Lower leg skin (tissue), 3 donors: ENCODE measurements at regions not wholly inside any gene's neighbourhood (a gene's known extent, or its start where the extent isn't known, plus 50 kb on each side); places are given as distances from the start of the nearest gene placed in this dataset.

ENCODE experiments used
- POLR2A ChIP-seq, 2 donors: fragments of 450-650 bp; IDR thresholded peaks; one replicate each; pipeline ENCODE4 v1.6.1; 2016 to 2017; ENCODE audit warnings: antibody characterized with exemption in 2 of 2, mild to moderate bottlenecking in 1 of 2, moderate library complexity in 1 of 2
- TF ChIP-seq, protein P1 (sequence below), 3 donors: fragments of 450-650 bp; IDR thresholded peaks; one replicate each; pipeline ENCODE4 v1.5.1; 2016; ENCODE audit warnings: antibody characterized with exemption in 3 of 3, mild to moderate bottlenecking in 3 of 3, moderate library complexity in 2 of 3

DNA sequence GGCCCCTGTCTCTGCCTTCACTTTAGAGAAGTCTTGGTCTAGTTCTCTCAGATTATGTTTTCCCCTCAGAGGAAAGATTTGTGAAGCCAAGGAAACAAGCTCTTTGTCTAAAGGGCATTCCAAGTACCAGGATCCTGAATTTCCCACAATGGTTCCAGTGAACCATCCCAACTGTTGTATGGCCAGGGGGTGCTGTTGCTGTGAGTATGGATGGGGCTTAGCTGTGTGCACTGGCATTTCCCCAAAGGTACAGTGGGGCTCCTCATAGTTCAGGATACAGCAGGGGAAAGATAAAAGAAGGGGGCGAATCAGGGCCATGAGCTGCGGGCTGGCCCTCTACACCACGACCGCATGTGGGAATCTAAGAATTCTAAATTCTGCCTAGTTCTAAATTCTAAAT is 1154.0 kb upstream of the FANCL start:
- TF ChIP-seq, protein P1, sequence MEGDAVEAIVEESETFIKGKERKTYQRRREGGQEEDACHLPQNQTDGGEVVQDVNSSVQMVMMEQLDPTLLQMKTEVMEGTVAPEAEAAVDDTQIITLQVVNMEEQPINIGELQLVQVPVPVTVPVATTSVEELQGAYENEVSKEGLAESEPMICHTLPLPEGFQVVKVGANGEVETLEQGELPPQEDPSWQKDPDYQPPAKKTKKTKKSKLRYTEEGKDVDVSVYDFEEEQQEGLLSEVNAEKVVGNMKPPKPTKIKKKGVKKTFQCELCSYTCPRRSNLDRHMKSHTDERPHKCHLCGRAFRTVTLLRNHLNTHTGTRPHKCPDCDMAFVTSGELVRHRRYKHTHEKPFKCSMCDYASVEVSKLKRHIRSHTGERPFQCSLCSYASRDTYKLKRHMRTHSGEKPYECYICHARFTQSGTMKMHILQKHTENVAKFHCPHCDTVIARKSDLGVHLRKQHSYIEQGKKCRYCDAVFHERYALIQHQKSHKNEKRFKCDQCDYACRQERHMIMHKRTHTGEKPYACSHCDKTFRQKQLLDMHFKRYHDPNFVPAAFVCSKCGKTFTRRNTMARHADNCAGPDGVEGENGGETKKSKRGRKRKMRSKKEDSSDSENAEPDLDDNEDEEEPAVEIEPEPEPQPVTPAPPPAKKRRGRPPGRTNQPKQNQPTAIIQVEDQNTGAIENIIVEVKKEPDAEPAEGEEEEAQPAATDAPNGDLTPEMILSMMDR (IDR thresholded peaks at IDR 0.05) = no peak
- TF ChIP-seq POLR2A (IDR thresholded peaks at IDR 0.05) = no peak
